Breast epithelium (tissue), 3 donors: ENCODE measurements at regions not wholly inside any gene's neighbourhood (a gene's known extent, or its start where the extent isn't known, plus 50 kb on each side); places are given as distances from the start of the nearest gene placed in this dataset.

Experiments used
- CTCF ChIP-seq, 3 donors: fragments of 450-650 bp; IDR thresholded peaks; one replicate each; pipeline ENCODE4 v1.5.1; 2016 to 2017; ENCODE audit warnings: antibody characterized with exemption in 3 of 3, mild to moderate bottlenecking in 3 of 3, moderate library complexity in 3 of 3
- POLR2A ChIP-seq: fragments of 450-650 bp; IDR thresholded peaks from one replicate; pipeline ENCODE4 v1.6.1; 2016; ENCODE audit warnings: antibody characterized with exemption, mild to moderate bottlenecking, moderate library complexity
- POLR2AphosphoS5 ChIP-seq, 3 donors: sonication (generic); formaldehyde crosslinking; IDR thresholded peaks; one replicate each; pipeline ENCODE4 v1.6.1; 2017; ENCODE audit warnings: antibody characterized with exemption in 3 of 3

DNA sequence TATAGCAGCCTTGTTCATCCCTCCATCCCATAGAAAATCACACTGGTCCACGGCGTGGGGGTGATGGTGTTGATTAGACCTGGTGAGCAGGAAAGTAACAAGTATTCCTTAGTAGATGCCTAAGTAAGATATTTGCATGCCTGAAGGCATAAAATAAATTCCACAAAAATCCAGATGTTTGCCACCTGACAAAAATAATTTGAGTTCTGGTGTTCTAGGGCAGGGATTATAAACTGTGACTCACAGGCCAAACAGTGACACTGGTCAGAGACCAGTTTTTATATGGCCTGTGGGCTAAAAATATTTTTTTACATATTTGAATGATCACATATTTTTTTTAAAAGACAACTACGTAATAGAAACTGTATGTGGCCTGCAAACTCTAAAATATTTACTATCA lies 310.7 kb downstream of the RFC3 start:
- TF ChIP-seq CTCF (IDR thresholded peaks at IDR 0.05) = no peak
- no peak for TF ChIP-seq POLR2A
- no peak for TF ChIP-seq POLR2AphosphoS5 (IDR thresholded peaks at IDR 0.05)
